ENCODE measurements at regions not wholly inside any gene's neighbourhood (a gene's known extent, or its start where the extent isn't known, plus 50 kb on each side); places are given as distances from the start of the nearest gene placed in this dataset.

GRCh38 chr1:245099401-245099800 lies 55.4 kb upstream of the KIF26B start:
- TF ChIP-seq POLR2A (IDR thresholded peaks at IDR 0.05), result no peak
- TF ChIP-seq CTCF (IDR thresholded peaks at IDR 0.05), result no peak

All from Peyer's patch (tissue), 4 donors.